ENCODE measurements at regions not wholly inside any gene's neighbourhood (a gene's known extent, or its start where the extent isn't known, plus 50 kb on each side); places are given as distances from the start of the nearest gene placed in this dataset.

GRCh38 chr1:87252406-87252805 lies 76.3 kb upstream of the LMO4 start:
- no peaks in the 10 kb centered on the region for H3K9me3 ChIP-seq

GRCh38 chr1:87262688-87263087 lies 66.0 kb upstream of the LMO4 start:
- Histone ChIP-seq H3K27ac (no peak overlapping the region), H3K36me3 (no peaks in the 10 kb centered on the region), H3K4me1 (no peaks in the 10 kb centered on the region), H3K27me3 (no peaks in the 10 kb centered on the region), H3K4me3 (no peak overlapping the region), H3K9me3 (no peaks in the 10 kb centered on the region)
- no peak for DNase-seq
- 80 to 88% methylated on average over 3 of the region's 3 CpGs for WGBS, 2 donors
- TF ChIP-seq POLR2AphosphoS5 (IDR thresholded peaks at IDR 0.05) (no peak), POLR2A (IDR thresholded peaks at IDR 0.05) (no peak), EP300 (IDR thresholded peaks at IDR 0.05) (no peak)
- TF ChIP-seq, protein P1, sequence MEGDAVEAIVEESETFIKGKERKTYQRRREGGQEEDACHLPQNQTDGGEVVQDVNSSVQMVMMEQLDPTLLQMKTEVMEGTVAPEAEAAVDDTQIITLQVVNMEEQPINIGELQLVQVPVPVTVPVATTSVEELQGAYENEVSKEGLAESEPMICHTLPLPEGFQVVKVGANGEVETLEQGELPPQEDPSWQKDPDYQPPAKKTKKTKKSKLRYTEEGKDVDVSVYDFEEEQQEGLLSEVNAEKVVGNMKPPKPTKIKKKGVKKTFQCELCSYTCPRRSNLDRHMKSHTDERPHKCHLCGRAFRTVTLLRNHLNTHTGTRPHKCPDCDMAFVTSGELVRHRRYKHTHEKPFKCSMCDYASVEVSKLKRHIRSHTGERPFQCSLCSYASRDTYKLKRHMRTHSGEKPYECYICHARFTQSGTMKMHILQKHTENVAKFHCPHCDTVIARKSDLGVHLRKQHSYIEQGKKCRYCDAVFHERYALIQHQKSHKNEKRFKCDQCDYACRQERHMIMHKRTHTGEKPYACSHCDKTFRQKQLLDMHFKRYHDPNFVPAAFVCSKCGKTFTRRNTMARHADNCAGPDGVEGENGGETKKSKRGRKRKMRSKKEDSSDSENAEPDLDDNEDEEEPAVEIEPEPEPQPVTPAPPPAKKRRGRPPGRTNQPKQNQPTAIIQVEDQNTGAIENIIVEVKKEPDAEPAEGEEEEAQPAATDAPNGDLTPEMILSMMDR (IDR thresholded peaks at IDR 0.05) = no peak
- ATAC-seq (ENCODE audit: low FRiP score in 2 of 2) = no peak

More at GRCh38 chr1:87252406-87252805, 76.3 kb upstream of the LMO4 start:
- Histone ChIP-seq H3K4me3 (no peak overlapping the region), H3K36me3 (no peaks in the 10 kb centered on the region), H3K27ac (no peak overlapping the region), H3K4me1 (no peaks in the 10 kb centered on the region), H3K27me3 (no peaks in the 10 kb centered on the region)
- ATAC-seq (ENCODE audit: low FRiP score in 2 of 2) = no peak
- DNase-seq = no peak
- WGBS, 2 donors = 57 to 78% methylated on average over 2 of the region's 2 CpGs
- no peak for TF ChIP-seq POLR2AphosphoS5 (IDR thresholded peaks at IDR 0.05)
- TF ChIP-seq POLR2A (IDR thresholded peaks at IDR 0.05) = no peak
- TF ChIP-seq, protein P1 (IDR thresholded peaks at IDR 0.05) = no peak
- no peak for TF ChIP-seq EP300 (IDR thresholded peaks at IDR 0.05)

DNA sequence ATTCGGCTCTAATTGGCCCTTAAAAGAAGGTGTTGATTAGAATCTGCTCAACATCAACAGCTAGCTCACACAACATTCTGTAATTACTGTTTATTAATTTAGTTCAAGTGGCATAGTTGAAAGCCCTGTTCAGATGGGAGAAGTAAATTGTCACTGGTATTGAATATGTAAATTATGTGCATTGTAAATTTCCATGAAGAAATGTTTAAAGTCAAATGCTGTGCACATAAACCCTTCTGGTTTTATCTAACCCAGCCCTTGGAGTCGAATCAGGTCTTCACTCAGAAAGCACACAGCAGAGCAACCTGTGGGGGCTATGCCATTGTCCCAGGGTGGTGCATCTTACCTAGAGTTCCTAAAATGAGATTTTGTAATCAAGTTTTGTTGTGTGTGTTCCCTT lies 65.4 kb upstream of the LMO4 start:
- no peak overlapping the region for H3K4me3 ChIP-seq
- ATAC-seq (ENCODE audit: low FRiP score in 2 of 2) (no peak), DNase-seq (no peak)
- no peaks in the 10 kb centered on the region for H3K36me3 ChIP-seq
- no peak overlapping the region for H3K27ac ChIP-seq
- 77 to 78% methylated on average over 2 of the region's 2 CpGs for WGBS, 2 donors
- no peak for TF ChIP-seq POLR2A (IDR thresholded peaks at IDR 0.05)
- no peak for TF ChIP-seq POLR2AphosphoS5 (IDR thresholded peaks at IDR 0.05)
- no peak for TF ChIP-seq EP300 (IDR thresholded peaks at IDR 0.05)
- TF ChIP-seq, protein P1 (IDR thresholded peaks at IDR 0.05) = no peak
- H3K27me3 ChIP-seq = no peaks in the 10 kb centered on the region
- H3K9me3 ChIP-seq = no peaks in the 10 kb centered on the region
- H3K4me1 ChIP-seq = no peaks in the 10 kb centered on the region

DNA sequence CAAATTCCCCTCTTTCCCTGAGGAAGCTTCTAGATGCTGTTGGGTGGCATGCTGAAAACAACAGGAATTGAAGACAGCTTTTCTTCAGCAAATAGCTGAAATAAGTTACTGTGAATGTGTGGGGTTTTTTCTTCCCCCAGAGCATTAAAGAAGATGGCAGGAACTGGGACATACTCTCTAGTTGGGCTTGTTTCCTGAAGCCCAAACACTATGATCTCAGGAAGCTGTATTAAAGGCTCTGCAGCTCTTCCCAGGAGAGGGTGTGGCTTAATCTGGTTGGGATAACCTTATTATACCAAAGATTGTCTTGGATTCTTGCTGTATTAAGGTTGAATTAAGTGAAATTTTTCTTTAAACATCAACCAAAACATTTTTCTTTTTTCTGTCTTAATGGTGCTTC lies 64.9 kb upstream of the LMO4 start:
- H3K36me3 ChIP-seq = no peaks in the 10 kb centered on the region
- H3K27me3 ChIP-seq = no peaks in the 10 kb centered on the region
- DNase-seq (no peak), ATAC-seq (ENCODE audit: low FRiP score in 2 of 2) (no peak)
- no peaks in the 10 kb centered on the region for H3K9me3 ChIP-seq
- H3K4me1 ChIP-seq = no peaks in the 10 kb centered on the region
- H3K4me3 ChIP-seq = no peak overlapping the region
- no peak overlapping the region for H3K27ac ChIP-seq
- TF ChIP-seq POLR2AphosphoS5 (IDR thresholded peaks at IDR 0.05) (no peak), POLR2A (IDR thresholded peaks at IDR 0.05) (no peak), EP300 (IDR thresholded peaks at IDR 0.05) (no peak)
- TF ChIP-seq, protein P1 (IDR thresholded peaks at IDR 0.05) = no peak

GRCh38 chr1:87264976-87265375 lies 63.7 kb upstream of the LMO4 start:
- ATAC-seq (ENCODE audit: low FRiP score in 2 of 2) (no peak), DNase-seq (no peak)
- Histone ChIP-seq H3K4me3 (no peak overlapping the region), H3K4me1 (no peaks in the 10 kb centered on the region), H3K36me3 (no peaks in the 10 kb centered on the region), H3K27ac (no peak overlapping the region), H3K9me3 (no peaks in the 10 kb centered on the region), H3K27me3 (no peaks in the 10 kb centered on the region)
- 69 to 74% methylated on average over 3 of the region's 3 CpGs for WGBS, 2 donors
- TF ChIP-seq, protein P1 (IDR thresholded peaks at IDR 0.05) = no peak
- TF ChIP-seq POLR2AphosphoS5 (IDR thresholded peaks at IDR 0.05) (no peak), EP300 (IDR thresholded peaks at IDR 0.05) (no peak), POLR2A (IDR thresholded peaks at IDR 0.05) (no peak)
